HEK293 (cell line): ENCODE measurements at regions not wholly inside any gene's neighbourhood (a gene's known extent, or its start where the extent isn't known, plus 50 kb on each side); places are given as distances from the start of the nearest gene placed in this dataset.

ENCODE experiments used
- CTCF ChIA-PET: fragments of 350-600 bp; formaldehyde crosslinking; extraction: SDS; loops from one replicate; lab custom pipeline; 2021; ENCODE audit warnings: antibody characterized with exemption; lab: Yijun Ruan, JAX
- POLR2A ChIA-PET: fragments of 300-600 bp; formaldehyde crosslinking; extraction: SDS; loops from one replicate; lab custom pipeline; 2020; ENCODE audit warnings: antibody characterized with exemption, inconsistent platforms; lab: Yijun Ruan, JAX
- H3K27ac ChIP-seq: fragments of 200-500 bp; sonication (Bioruptor generic); 2 replicates; pipeline ENCODE4 v1.5.1; 2014; ENCODE audit warnings: low read depth, low read length, control low read depth, inconsistent platforms; ENCODE audit errors: extremely low read depth
- H3K36me3 ChIP-seq, 2 experiments: fragments of 200-500 bp in 1 of 2; sonication (Bioruptor generic) in 1 of 2; 1 replicate in 1 of 2; 2 replicates in 1 of 2; pipeline ENCODE4 v1.5.1; 2014 to 2017; ENCODE audit warnings: inconsistent platforms in 2 of 2, low read length in 2 of 2; ENCODE audit not compliant: control insufficient read depth in 2 of 2, insufficient read depth in 1 of 2
- H3K4me1 ChIP-seq: fragments of 200-500 bp; sonication (Bioruptor generic); 2 replicates; pipeline ENCODE4 v1.5.1; 2014; ENCODE audit warnings: mild to moderate bottlenecking, low read length, inconsistent platforms; ENCODE audit not compliant: control insufficient read depth, insufficient read depth
- H3K4me3 ChIP-seq: 2 replicates; pipeline ENCODE4 v1.5.1; 2011; ENCODE audit warnings: low read depth, mild to moderate bottlenecking, control low read depth, low read length, moderate library complexity
- H3K9me3 ChIP-seq: fragments of 200-500 bp; sonication (Bioruptor generic); 2 replicates; pipeline ENCODE4 v1.5.1; 2014; ENCODE audit warnings: low read depth, low read length, inconsistent platforms; ENCODE audit not compliant: control insufficient read depth, insufficient read depth
- HOXD13 ChIP-seq: sonication (generic); formaldehyde crosslinking; IDR thresholded peaks from 2 replicates; pipeline ENCODE4 v1.8.0; 2022; ENCODE audit warnings: missing genetic modification reagents, borderline replicate concordance
- MZF1 ChIP-seq: fragments of 450-650 bp; formaldehyde crosslinking; IDR thresholded peaks from 2 replicates; pipeline ENCODE4 v1.5.1; 2017; ENCODE audit warnings: missing biosample characterization, missing genetic modification characterization, borderline replicate concordance
- PRDM4 ChIP-seq: fragments of 450-650 bp; formaldehyde crosslinking; IDR thresholded peaks from 2 replicates; pipeline ENCODE4 v1.5.1; 2017; ENCODE audit warnings: missing biosample characterization, missing genetic modification characterization
- TCF7L2 ChIP-seq: IDR thresholded peaks from 2 replicates; pipeline ENCODE4 v1.6.1; 2011; ENCODE audit warnings: low read depth, mild to moderate bottlenecking, inconsistent platforms, low read length, moderate library complexity, borderline replicate concordance
- YY2 ChIP-seq: fragments of 450-650 bp; formaldehyde crosslinking; IDR thresholded peaks from 2 replicates; pipeline ENCODE4 v1.5.1; 2016; ENCODE audit warnings: missing biosample characterization, missing genetic modification characterization
- ZBTB17 ChIP-seq: fragments of 450-650 bp; formaldehyde crosslinking; IDR thresholded peaks from 2 replicates; pipeline ENCODE4 v1.5.1; 2016; ENCODE audit warnings: missing biosample characterization, missing genetic modification characterization
- ZFP41 ChIP-seq: fragments of 450-650 bp; formaldehyde crosslinking; IDR thresholded peaks from 2 replicates; pipeline ENCODE4 v1.5.1; 2016; ENCODE audit warnings: missing biosample characterization, missing genetic modification characterization, borderline replicate concordance
- ZNF311 ChIP-seq: fragments of 450-650 bp; formaldehyde crosslinking; IDR thresholded peaks from 2 replicates; pipeline ENCODE4 v1.5.1; 2017; ENCODE audit warnings: missing biosample characterization, missing genetic modification characterization, borderline replicate concordance
- ZNF324 ChIP-seq: fragments of 450-650 bp; formaldehyde crosslinking; IDR thresholded peaks from 2 replicates; pipeline ENCODE4 v1.5.1; 2016; ENCODE audit warnings: missing biosample characterization, missing genetic modification characterization
- ZNF354C ChIP-seq: fragments of 450-650 bp; formaldehyde crosslinking; IDR thresholded peaks from 2 replicates; pipeline ENCODE4 v1.5.1; 2016; ENCODE audit warnings: missing biosample characterization, missing genetic modification characterization, low read depth, borderline replicate concordance
- ZNF423 ChIP-seq: fragments of 450-650 bp; formaldehyde crosslinking; IDR thresholded peaks from 2 replicates; pipeline ENCODE4 v1.5.1; 2016; ENCODE audit warnings: missing biosample characterization, missing genetic modification characterization
- ZNF449 ChIP-seq: fragments of 450-650 bp; formaldehyde crosslinking; IDR thresholded peaks from 2 replicates; pipeline ENCODE4 v1.5.1; 2017; ENCODE audit warnings: missing biosample characterization, mild to moderate bottlenecking, missing genetic modification characterization, moderate library complexity
- ZNF518A ChIP-seq: fragments of 450-650 bp; formaldehyde crosslinking; conservative IDR thresholded peaks from 2 replicates; pipeline ENCODE4 v1.5.1; 2016; ENCODE audit warnings: low read depth, missing biosample characterization, missing genetic modification characterization
- ZNF548 ChIP-seq: fragments of 450-650 bp; formaldehyde crosslinking; IDR thresholded peaks from 2 replicates; pipeline ENCODE4 v1.5.1; 2016; ENCODE audit warnings: missing biosample characterization, missing genetic modification characterization
- ZNF585B ChIP-seq: fragments of 450-650 bp; formaldehyde crosslinking; IDR thresholded peaks from 2 replicates; pipeline ENCODE4 v1.5.1; 2016; ENCODE audit warnings: missing biosample characterization, missing genetic modification characterization
- ZNF639 ChIP-seq: fragments of 450-650 bp; formaldehyde crosslinking; IDR thresholded peaks from 2 replicates; pipeline ENCODE4 v1.5.1; 2016; ENCODE audit warnings: missing biosample characterization, missing genetic modification characterization
- ZNF645 ChIP-seq: fragments of 450-650 bp; formaldehyde crosslinking; IDR thresholded peaks from 2 replicates; pipeline ENCODE4; 2016; ENCODE audit warnings: missing biosample characterization, missing genetic modification characterization
- ZNF76 ChIP-seq: fragments of 450-650 bp; formaldehyde crosslinking; IDR thresholded peaks from 2 replicates; pipeline ENCODE4; 2016; ENCODE audit warnings: low read depth, missing biosample characterization, missing genetic modification characterization, borderline replicate concordance
- ZNF792 ChIP-seq: fragments of 450-650 bp; formaldehyde crosslinking; IDR thresholded peaks from 2 replicates; pipeline ENCODE4 v1.5.1; 2016; ENCODE audit warnings: missing biosample characterization, missing genetic modification characterization

- H3K27ac ChIP-seq, result no peak overlapping the region
- no peaks in the 10 kb centered on the region for H3K4me1 ChIP-seq
- no peaks in the 10 kb centered on the region for H3K36me3 ChIP-seq
- ChIA-PET CTCF (interaction anchor here (0.6 kb wide), 1 partner anchor 635 kb away, joined by 3 read pairs; no protein-coding TSS in a partner anchor), POLR2A (no interaction called here)
- H3K9me3 ChIP-seq, result no peaks in the 10 kb centered on the region
- no peak overlapping the region for H3K4me3 ChIP-seq
- TF ChIP-seq ZNF585B (tag by site-specific recombination), result no peak
- TF ChIP-seq ZNF548 (tag by site-specific recombination), result no peak
- TF ChIP-seq ZNF423, result no peak
- no peak for TF ChIP-seq HOXD13
- no peak for TF ChIP-seq ZNF518A (tag by site-specific recombination)
- TF ChIP-seq ZNF311 (tag by site-specific recombination), result no peak
- TF ChIP-seq YY2 (tag by site-specific recombination), result no peak
- no peak for TF ChIP-seq ZNF76
- no peak for TF ChIP-seq ZNF639 (tag by site-specific recombination)
- no peak for TF ChIP-seq PRDM4 (tag by site-specific recombination)
- no peak for TF ChIP-seq ZFP41 (tag by site-specific recombination)
- TF ChIP-seq TCF7L2, result no peak
- TF ChIP-seq ZNF449 (tag by site-specific recombination), result no peak
- TF ChIP-seq ZNF645 (tag by site-specific recombination), result no peak
- TF ChIP-seq ZNF792 (tag by site-specific recombination), result no peak
- TF ChIP-seq MZF1 (tag by site-specific recombination), result no peak
- TF ChIP-seq ZNF324 (tag by site-specific recombination), result no peak
- no peak for TF ChIP-seq ZBTB17
- TF ChIP-seq ZNF354C, result no peak
Observed at GRCh38 chr18:67935638-67936037, 419.1 kb upstream of the DSEL start.
